ENCODE measurements at regions not wholly inside any gene's neighbourhood (a gene's known extent, or its start where the extent isn't known, plus 50 kb on each side); places are given as distances from the start of the nearest gene placed in this dataset.

GRCh38 chr13:22081430-22081829 is 410.6 kb downstream of the FGF9 start:
- 79% methylated on average over 6 of the region's 6 CpGs for WGBS
- Histone ChIP-seq H3K27ac (ENCODE audit: low read depth in 1 of 2, low read length in 1 of 2) (no peak overlapping the region), H3K9me3 (ENCODE audit: control insufficient read depth in 2 of 2, insufficient read depth in 1 of 2, low read length in 1 of 2) (no peaks in the 10 kb centered on the region), H3K27me3 (ENCODE audit: control insufficient read depth in 2 of 2, insufficient read depth in 1 of 2, low read length in 1 of 2) (no peaks in the 10 kb centered on the region), H3K4me1 (ENCODE audit: control insufficient read depth in 2 of 2, insufficient read depth in 2 of 2, low read length in 2 of 2) (no peaks in the 10 kb centered on the region), H3K4me3 (ENCODE audit: low read length in 2 of 2) (no peak overlapping the region), H3K36me3 (ENCODE audit: control insufficient read depth in 2 of 2, insufficient read depth in 2 of 2, low read length in 1 of 2) (no peaks in the 10 kb centered on the region)
- DNase-seq (ENCODE audit: low read depth in 6 of 9, low spot score in 9 of 9): peak in 1 of 9 donors; percentile 10

- no peaks in the 10 kb centered on the region for H3K36me3 ChIP-seq (ENCODE audit: control insufficient read depth in 2 of 2, insufficient read depth in 2 of 2, low read length in 1 of 2)
- no peak overlapping the region for H3K27ac ChIP-seq (ENCODE audit: low read depth in 1 of 2, low read length in 1 of 2)
- no peaks in the 10 kb centered on the region for H3K27me3 ChIP-seq (ENCODE audit: control insufficient read depth in 2 of 2, insufficient read depth in 1 of 2, low read length in 1 of 2)
- H3K4me1 ChIP-seq (ENCODE audit: control insufficient read depth in 2 of 2, insufficient read depth in 2 of 2, low read length in 2 of 2): no peaks in the 10 kb centered on the region
- no peak for DNase-seq (ENCODE audit: low read depth in 6 of 9, low spot score in 9 of 9)
- 88% methylated on average over 2 of the region's 2 CpGs for WGBS
- no peak overlapping the region for H3K4me3 ChIP-seq (ENCODE audit: low read length in 2 of 2)
- no peaks in the 10 kb centered on the region for H3K9me3 ChIP-seq (ENCODE audit: control insufficient read depth in 2 of 2, insufficient read depth in 1 of 2, low read length in 1 of 2)
Measured at GRCh38 chr13:22082030-22082429, 411.2 kb downstream of the FGF9 start.

- Histone ChIP-seq H3K36me3 (ENCODE audit: control insufficient read depth in 2 of 2, insufficient read depth in 2 of 2, low read length in 1 of 2) (no peaks in the 10 kb centered on the region), H3K27me3 (ENCODE audit: control insufficient read depth in 2 of 2, insufficient read depth in 1 of 2, low read length in 1 of 2) (no peaks in the 10 kb centered on the region), H3K4me1 (ENCODE audit: control insufficient read depth in 2 of 2, insufficient read depth in 2 of 2, low read length in 2 of 2) (no peaks in the 10 kb centered on the region), H3K9me3 (ENCODE audit: control insufficient read depth in 2 of 2, insufficient read depth in 1 of 2, low read length in 1 of 2) (no peaks in the 10 kb centered on the region), H3K4me3 (ENCODE audit: low read length in 2 of 2) (no peak overlapping the region), H3K27ac (ENCODE audit: low read depth in 1 of 2, low read length in 1 of 2) (no peak overlapping the region)
- DNase-seq (ENCODE audit: low read depth in 6 of 9, low spot score in 9 of 9): no peak
- WGBS: 40% methylated on average over 2 of the region's 2 CpGs
Measured at GRCh38 chr13:22082437-22083100, 411.7 kb downstream of the FGF9 start.

GRCh38 chr13:22085001-22085400 is 414.1 kb downstream of the FGF9 start:
- H3K9me3 ChIP-seq (ENCODE audit: control insufficient read depth in 2 of 2, insufficient read depth in 1 of 2, low read length in 1 of 2): no peaks in the 10 kb centered on the region
- 92% methylated on average over 2 of the region's 2 CpGs for WGBS
- no peaks in the 10 kb centered on the region for H3K36me3 ChIP-seq (ENCODE audit: control insufficient read depth in 2 of 2, insufficient read depth in 2 of 2, low read length in 1 of 2)
- no peak overlapping the region for H3K4me3 ChIP-seq (ENCODE audit: low read length in 2 of 2)
- no peak overlapping the region for H3K27ac ChIP-seq (ENCODE audit: low read depth in 1 of 2, low read length in 1 of 2)
- DNase-seq (ENCODE audit: low read depth in 6 of 9, low spot score in 9 of 9): no peak
- no peaks in the 10 kb centered on the region for H3K27me3 ChIP-seq (ENCODE audit: control insufficient read depth in 2 of 2, insufficient read depth in 1 of 2, low read length in 1 of 2)
- no peaks in the 10 kb centered on the region for H3K4me1 ChIP-seq (ENCODE audit: control insufficient read depth in 2 of 2, insufficient read depth in 2 of 2, low read length in 2 of 2)

GRCh38 chr13:22086597-22087330 is 415.9 kb downstream of the FGF9 start:
- Histone ChIP-seq H3K9me3 (ENCODE audit: control insufficient read depth in 2 of 2, insufficient read depth in 1 of 2, low read length in 1 of 2) (no peaks in the 10 kb centered on the region), H3K27me3 (ENCODE audit: control insufficient read depth in 2 of 2, insufficient read depth in 1 of 2, low read length in 1 of 2) (no peaks in the 10 kb centered on the region), H3K36me3 (ENCODE audit: control insufficient read depth in 2 of 2, insufficient read depth in 2 of 2, low read length in 1 of 2) (no peaks in the 10 kb centered on the region), H3K4me3 (ENCODE audit: low read length in 2 of 2) (no peak overlapping the region), H3K4me1 (ENCODE audit: control insufficient read depth in 2 of 2, insufficient read depth in 2 of 2, low read length in 2 of 2) (no peaks in the 10 kb centered on the region), H3K27ac (ENCODE audit: low read depth in 1 of 2, low read length in 1 of 2) (no peak overlapping the region)
- no peak for DNase-seq (ENCODE audit: low read depth in 6 of 9, low spot score in 9 of 9)
- 88% methylated on average over 10 of the region's 10 CpGs for WGBS

- H3K9me3 ChIP-seq (ENCODE audit: control insufficient read depth in 2 of 2, insufficient read depth in 1 of 2, low read length in 1 of 2): no peaks in the 10 kb centered on the region
- H3K4me1 ChIP-seq (ENCODE audit: control insufficient read depth in 2 of 2, insufficient read depth in 2 of 2, low read length in 2 of 2): no peaks in the 10 kb centered on the region
- H3K27ac ChIP-seq (ENCODE audit: low read depth in 1 of 2, low read length in 1 of 2): no peak overlapping the region
- no peaks in the 10 kb centered on the region for H3K36me3 ChIP-seq (ENCODE audit: control insufficient read depth in 2 of 2, insufficient read depth in 2 of 2, low read length in 1 of 2)
- no peak overlapping the region for H3K4me3 ChIP-seq (ENCODE audit: low read length in 2 of 2)
- 85% methylated on average over 4 of the region's 4 CpGs for WGBS
- DNase-seq (ENCODE audit: low read depth in 6 of 9, low spot score in 9 of 9): no peak
- no peaks in the 10 kb centered on the region for H3K27me3 ChIP-seq (ENCODE audit: control insufficient read depth in 2 of 2, insufficient read depth in 1 of 2, low read length in 1 of 2)
Measured at GRCh38 chr13:22090106-22090505, 419.2 kb downstream of the FGF9 start.

GRCh38 chr13:22091222-22091970 is 420.5 kb downstream of the FGF9 start:
- no peaks in the 10 kb centered on the region for H3K36me3 ChIP-seq (ENCODE audit: control insufficient read depth in 2 of 2, insufficient read depth in 2 of 2, low read length in 1 of 2)

GRCh38 chr13:22091971-22092300 is 421.1 kb downstream of the FGF9 start:
- no peak for DNase-seq (ENCODE audit: low read depth in 6 of 9, low spot score in 9 of 9)
- Histone ChIP-seq H3K4me3 (ENCODE audit: low read length in 2 of 2) (no peak overlapping the region), H3K27me3 (ENCODE audit: control insufficient read depth in 2 of 2, insufficient read depth in 1 of 2, low read length in 1 of 2) (no peaks in the 10 kb centered on the region), H3K27ac (ENCODE audit: low read depth in 1 of 2, low read length in 1 of 2) (peak overlapping the region in 1 of 2 donors; percentile 11), H3K4me1 (ENCODE audit: control insufficient read depth in 2 of 2, insufficient read depth in 2 of 2, low read length in 2 of 2) (no peaks in the 10 kb centered on the region), H3K9me3 (ENCODE audit: control insufficient read depth in 2 of 2, insufficient read depth in 1 of 2, low read length in 1 of 2) (no peaks in the 10 kb centered on the region), H3K36me3 (ENCODE audit: control insufficient read depth in 2 of 2, insufficient read depth in 2 of 2, low read length in 1 of 2) (no peaks in the 10 kb centered on the region)
- WGBS: 86% methylated on average over 6 of the region's 6 CpGs

More at GRCh38 chr13:22091222-22091970, 420.5 kb downstream of the FGF9 start:
- DNase-seq (ENCODE audit: low read depth in 6 of 9, low spot score in 9 of 9): peak in 1 of 9 donors; percentile 6
- Histone ChIP-seq H3K9me3 (ENCODE audit: control insufficient read depth in 2 of 2, insufficient read depth in 1 of 2, low read length in 1 of 2) (no peaks in the 10 kb centered on the region), H3K4me1 (ENCODE audit: control insufficient read depth in 2 of 2, insufficient read depth in 2 of 2, low read length in 2 of 2) (no peaks in the 10 kb centered on the region), H3K4me3 (ENCODE audit: low read length in 2 of 2) (no peak overlapping the region), H3K27ac (ENCODE audit: low read depth in 1 of 2, low read length in 1 of 2) (no peak overlapping the region), H3K27me3 (ENCODE audit: control insufficient read depth in 2 of 2, insufficient read depth in 1 of 2, low read length in 1 of 2) (no peaks in the 10 kb centered on the region)
- 90% methylated on average over 10 of the region's 10 CpGs for WGBS
